GM21717 (cell line): ENCODE measurements at regions not wholly inside any gene's neighbourhood (a gene's known extent, or its start where the extent isn't known, plus 50 kb on each side); places are given as distances from the start of the nearest gene placed in this dataset.
"Not testable (repeated sequence)": the region's sequence is repeated elsewhere in the genome, so short reads cannot be mapped to it uniquely, and the experiment has no call there.

Source experiments
- ATAC-seq: cut with Tn5 transposase; IDR thresholded peaks from one replicate; pipeline ENCODE4 v1.9.1; 2021; ENCODE audit warnings: mild to moderate bottlenecking, moderate library complexity; ENCODE audit not compliant: unreplicated experiment

DNA sequence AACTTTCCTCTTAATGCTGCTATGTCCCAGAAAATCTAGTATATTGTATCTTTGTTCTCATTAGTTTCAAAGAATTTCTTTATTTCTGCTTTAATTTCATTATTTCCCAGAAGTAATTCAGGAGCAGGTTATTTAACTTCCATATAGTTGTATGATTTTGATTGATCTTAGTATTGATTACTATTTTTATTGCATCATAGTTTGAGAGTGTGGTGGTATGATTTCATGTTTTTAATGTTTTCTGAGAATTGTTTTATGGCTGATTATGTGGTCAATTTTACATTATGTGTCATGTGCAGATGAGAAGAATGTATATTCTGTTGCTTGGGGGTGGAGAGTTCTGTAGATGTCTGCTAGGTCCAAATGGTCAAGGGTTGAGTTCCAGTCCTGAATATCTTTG, 425.6 kb upstream of the RORB start:
- ATAC-seq, result no peak

GRCh38 chr9:74073897-74074296, 423.2 kb upstream of the RORB start:
- ATAC-seq, result no peak

DNA sequence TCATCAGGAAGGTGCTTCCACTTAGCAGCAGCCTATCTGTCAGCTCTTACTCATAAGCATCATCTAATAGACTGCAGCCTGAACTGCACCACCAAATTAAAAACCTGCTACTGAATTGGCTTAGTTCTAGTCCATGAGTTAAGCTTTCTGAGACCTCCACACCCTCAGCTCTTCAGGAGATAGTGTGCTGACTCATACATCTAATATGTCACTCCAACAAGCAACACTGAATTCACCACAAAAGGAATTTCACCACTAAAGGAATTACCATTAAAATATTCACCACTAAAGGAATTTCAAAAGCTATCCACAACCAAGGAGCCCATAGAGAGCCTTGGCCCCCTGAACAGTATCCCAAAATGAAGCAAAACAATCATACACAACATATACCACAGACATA, 418.5 kb upstream of the RORB start:
- ATAC-seq, result no peak

DNA sequence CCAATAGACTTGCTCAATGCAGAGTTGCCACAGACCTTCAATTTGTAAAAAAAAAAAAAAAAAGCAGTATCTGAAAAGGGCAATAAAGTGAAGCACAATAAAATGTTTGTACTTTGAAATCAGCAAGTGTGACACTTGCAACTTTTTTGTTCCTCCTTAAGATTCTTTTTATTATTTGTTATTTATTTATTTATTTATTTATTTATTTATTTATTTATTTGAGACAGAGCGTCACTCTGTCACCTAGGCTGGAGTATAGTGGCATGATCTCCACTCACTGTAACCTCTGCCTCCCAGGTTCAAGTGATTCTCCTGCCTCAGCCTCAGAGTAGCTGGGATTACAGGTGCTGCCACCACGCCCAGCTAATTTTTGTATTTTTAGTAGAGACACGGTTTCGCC, 416.5 kb upstream of the RORB start:
- not testable (repeated sequence) for ATAC-seq

GRCh38 chr9:74083681-74084433, 413.3 kb upstream of the RORB start:
- no peak for ATAC-seq

DNA sequence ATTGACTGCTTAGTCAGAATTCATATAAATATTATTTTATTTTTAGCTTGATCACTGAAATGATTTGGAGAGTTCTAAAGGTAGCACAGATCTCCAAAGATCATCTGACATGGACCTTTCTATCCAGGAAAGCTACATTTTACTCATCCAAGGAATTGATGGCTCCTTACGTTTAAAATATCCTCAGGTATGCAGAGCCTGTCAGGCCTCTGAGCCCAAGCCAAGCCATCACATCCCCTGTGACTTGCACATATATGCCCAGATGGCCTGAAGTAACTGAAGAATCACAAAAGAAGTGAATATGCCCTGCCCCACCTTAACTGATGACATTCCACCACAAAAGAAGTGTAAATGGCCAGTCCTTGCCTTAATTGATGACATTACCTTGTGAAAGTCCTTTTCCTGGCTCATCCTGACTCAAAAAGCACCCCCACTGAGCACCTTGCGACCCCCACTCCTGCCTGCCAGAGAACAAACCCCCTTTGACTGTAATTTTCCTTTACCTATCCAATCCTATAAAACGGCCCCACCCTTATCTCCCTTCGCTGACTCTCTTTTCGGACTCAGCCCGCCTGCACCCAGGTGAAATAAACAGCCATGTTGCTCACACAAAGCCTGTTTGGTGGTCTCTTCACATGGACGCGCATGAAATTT, 411.6 kb upstream of the RORB start:
- ATAC-seq, result not testable (repeated sequence)

DNA sequence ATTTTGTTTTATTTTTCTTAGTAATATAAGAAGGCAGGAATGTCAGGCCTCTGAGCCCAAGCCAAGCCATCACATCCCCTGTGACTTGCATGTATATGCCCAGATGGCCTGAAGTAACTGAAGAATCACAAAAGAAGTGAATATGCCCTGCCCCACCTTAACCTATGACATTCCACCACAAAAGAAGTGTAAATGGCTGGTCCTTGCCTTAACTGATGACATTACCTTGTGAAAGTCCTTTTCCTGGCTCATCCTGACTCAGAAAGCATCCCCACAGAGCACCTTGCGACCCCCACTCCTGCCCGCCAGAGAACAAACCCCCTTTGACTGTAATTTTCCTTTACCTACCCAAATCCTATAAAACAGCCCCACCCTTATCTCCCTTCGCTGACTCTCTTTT, 406.2 kb upstream of the RORB start:
- ATAC-seq, result not testable (repeated sequence)

GRCh38 chr9:74092491-74092834, 404.7 kb upstream of the RORB start:
- ATAC-seq, result no peak

DNA sequence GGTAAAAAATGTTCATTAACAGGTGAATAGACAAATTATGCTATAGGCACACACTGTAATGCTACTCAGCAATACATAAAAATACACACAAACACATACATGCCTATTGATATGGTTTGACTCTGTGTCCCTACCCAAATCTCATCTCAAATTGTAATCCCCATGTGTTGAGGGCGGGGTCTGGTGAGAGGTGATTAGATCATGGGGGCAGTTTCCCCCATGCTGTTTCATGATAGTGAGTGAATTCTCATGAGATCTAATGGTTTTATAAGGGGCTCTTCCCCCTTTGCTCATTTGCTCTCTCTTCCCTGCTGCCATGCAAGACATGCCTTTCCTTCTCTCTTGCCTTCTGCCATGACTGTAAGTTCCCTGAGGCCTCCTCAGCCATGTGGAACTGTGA, 403.1 kb upstream of the RORB start:
- not testable (repeated sequence) for ATAC-seq

DNA sequence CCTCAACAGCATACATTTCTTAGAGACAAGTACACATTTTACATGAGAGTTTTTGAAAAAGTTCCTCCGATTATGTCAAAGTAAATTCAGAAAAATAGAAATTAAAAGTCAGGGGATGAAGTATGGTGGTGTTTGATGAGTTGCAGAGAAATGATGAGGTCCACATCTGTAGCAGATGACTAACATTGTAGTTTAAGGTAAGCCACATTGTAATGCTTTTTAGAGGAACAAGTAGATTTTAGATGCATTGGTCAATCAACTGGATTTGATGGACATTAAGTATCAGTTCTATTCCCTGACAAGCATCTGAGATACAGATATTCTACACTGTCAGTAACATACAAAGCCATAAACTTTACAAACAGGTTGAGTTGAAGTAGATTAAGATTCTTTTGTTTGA, 402.4 kb upstream of the RORB start:
- no peak for ATAC-seq

- ATAC-seq, result no peak
Observed at GRCh38 chr9:74095925-74096324, 401.2 kb upstream of the RORB start.

- ATAC-seq, result no peak
Observed at GRCh38 chr9:74096420-74096819, 400.7 kb upstream of the RORB start.

DNA sequence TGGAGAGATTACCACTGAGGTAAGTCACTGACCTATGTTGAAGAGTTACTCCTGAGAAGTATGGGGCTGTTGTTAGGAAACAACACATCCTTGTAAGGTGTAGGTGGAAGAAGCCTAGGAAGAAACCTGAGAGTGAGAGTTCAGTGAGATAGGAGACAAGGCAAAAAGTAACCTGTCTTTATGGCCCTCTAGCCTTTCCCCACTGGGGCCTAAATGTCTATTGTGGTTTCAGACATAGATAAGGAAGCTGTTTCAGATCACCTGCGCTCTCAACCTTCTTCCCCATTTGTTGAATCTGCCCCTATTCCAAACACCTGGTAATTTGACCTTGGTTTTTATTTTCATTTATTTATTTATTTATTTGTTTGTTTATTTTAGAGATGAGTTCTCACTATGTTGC, 397.1 kb upstream of the RORB start:
- no peak for ATAC-seq

- ATAC-seq, result not testable (repeated sequence)
Observed at GRCh38 chr9:74102148-74102547, 395.0 kb upstream of the RORB start.

GRCh38 chr9:74102702-74103101, 394.4 kb upstream of the RORB start:
- ATAC-seq, result no peak

- ATAC-seq, result no peak
Observed at GRCh38 chr9:74107692-74108091, 389.4 kb upstream of the RORB start.

GRCh38 chr9:74115976-74116375, 381.2 kb upstream of the RORB start:
- ATAC-seq, result no peak

DNA sequence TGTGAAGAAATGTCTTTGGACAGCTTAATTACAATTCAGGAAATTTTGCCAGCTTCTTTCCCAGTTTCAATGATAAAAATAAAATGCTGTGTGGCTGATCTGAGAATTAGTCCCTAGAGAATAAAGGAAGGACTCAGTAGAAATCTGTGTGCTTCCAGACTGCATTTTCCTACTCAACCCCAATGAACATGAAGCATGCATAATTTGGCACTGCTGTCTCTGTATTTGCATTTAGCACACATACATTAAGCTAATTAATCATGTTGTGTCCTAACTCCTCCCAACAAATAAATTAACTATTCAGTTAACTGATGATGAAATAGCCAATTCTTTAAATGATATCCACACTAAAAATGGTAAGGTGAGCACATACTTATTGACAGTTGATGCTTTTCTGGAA, 380.0 kb upstream of the RORB start:
- no peak for ATAC-seq

GRCh38 chr9:74117731-74118130, 379.4 kb upstream of the RORB start:
- ATAC-seq, result no peak

GRCh38 chr9:74120061-74120460, 377.1 kb upstream of the RORB start:
- no peak for ATAC-seq

GRCh38 chr9:74120470-74120869, 376.7 kb upstream of the RORB start:
- ATAC-seq, result no peak

- ATAC-seq, result no peak
Observed at GRCh38 chr9:74122216-74122615, 374.9 kb upstream of the RORB start.

- ATAC-seq, result no peak
Observed at GRCh38 chr9:74122661-74123060, 374.5 kb upstream of the RORB start.
